ENCODE measurements at regions not wholly inside any gene's neighbourhood (a gene's known extent, or its start where the extent isn't known, plus 50 kb on each side); places are given as distances from the start of the nearest gene placed in this dataset.
"Not testable (repeated sequence)": the region's sequence is repeated elsewhere in the genome, so short reads cannot be mapped to it uniquely, and the experiment has no call there.

GRCh38 chrY:18599606-18600005 lies 53.1 kb downstream of the HSFY1 start:
- H3K4me3 ChIP-seq (ENCODE audit: low read length); DNase-seq (ENCODE audit: low read depth, low spot score): not testable (repeated sequence)

- not testable (repeated sequence) for DNase-seq (ENCODE audit: low read depth, low spot score); H3K4me3 ChIP-seq (ENCODE audit: low read length)
These were observed 54.8 kb downstream of the HSFY1 start for GRCh38 chrY:18601287-18601686.

DNA sequence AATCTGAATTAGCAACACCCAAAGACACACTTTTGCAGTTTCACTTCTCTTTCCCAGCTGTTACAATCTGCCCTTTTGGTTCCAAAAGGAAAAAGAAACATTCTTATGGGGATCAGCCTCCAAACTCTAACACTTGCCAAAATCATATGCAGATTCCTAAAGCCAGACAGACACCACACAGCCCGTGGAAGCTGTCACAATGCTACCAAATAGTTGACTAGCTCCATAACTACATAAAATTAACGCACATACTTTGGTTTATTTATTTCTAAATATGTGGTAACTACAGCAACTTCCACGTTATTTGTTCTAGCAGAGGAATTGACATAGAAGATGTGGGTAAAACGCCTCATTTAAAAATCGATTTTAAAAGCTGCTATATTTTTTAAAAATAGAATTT lies 59.7 kb downstream of the HSFY1 start:
- not testable (repeated sequence) for DNase-seq (ENCODE audit: low read depth, low spot score); H3K4me3 ChIP-seq (ENCODE audit: low read length)

GRCh38 chrY:18608205-18608604 lies 61.7 kb downstream of the HSFY1 start:
- not testable (repeated sequence) for DNase-seq (ENCODE audit: low read depth, low spot score); H3K4me3 ChIP-seq (ENCODE audit: low read length)

DNA sequence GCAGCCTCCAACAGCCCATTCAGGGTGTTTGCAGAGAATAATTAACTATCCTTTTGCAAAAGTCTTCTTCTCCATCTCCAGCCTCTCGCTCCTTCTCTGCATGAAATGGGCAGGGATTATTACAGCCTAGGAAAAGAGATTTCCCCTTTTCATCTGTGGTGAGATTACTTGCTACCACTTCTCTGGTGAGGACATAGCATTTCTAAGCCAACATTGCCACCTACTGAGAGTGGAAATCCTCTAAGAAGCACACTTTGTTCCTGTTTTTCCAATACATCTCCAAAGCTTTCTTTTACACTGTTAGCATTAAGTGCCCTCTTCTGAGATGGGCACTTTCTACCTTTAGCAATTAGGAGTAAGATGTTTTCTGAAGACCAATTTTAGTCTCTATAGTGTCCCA lies 69.3 kb downstream of the HSFY1 start:
- DNase-seq (ENCODE audit: low read depth, low spot score); H3K4me3 ChIP-seq (ENCODE audit: low read length): not testable (repeated sequence)

- not testable (repeated sequence) for H3K4me3 ChIP-seq (ENCODE audit: low read length); DNase-seq (ENCODE audit: low read depth, low spot score)
These were observed 83.4 kb downstream of the HSFY1 start for GRCh38 chrY:18629805-18630516.

- not testable (repeated sequence) for H3K4me3 ChIP-seq (ENCODE audit: low read length); DNase-seq (ENCODE audit: low read depth, low spot score)
These were observed 84.1 kb downstream of the HSFY1 start for GRCh38 chrY:18630571-18630970.

GRCh38 chrY:18631610-18632009 lies 85.1 kb downstream of the HSFY1 start:
- not testable (repeated sequence) for DNase-seq (ENCODE audit: low read depth, low spot score); H3K4me3 ChIP-seq (ENCODE audit: low read length)

DNA sequence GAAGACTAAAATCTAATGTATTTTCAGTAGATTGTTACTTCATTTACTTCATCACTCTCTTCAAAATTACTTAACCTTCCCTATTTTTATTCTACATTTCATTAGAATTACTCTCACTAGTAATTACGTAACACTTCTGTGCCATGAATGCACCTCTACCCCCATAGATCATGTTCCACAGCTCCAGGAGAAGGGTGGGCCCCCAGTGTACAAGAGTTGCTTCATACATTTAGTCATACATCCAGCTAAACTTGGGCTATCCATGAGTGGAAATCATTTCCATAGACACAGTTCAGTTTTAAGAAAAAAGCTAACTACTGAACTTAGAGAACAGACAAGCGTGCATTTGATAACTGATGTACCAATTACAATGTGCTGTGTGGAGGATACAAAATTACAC lies 104.2 kb downstream of the HSFY1 start:
- DNase-seq (ENCODE audit: low read depth, low spot score) = no peak
- H3K4me3 ChIP-seq (ENCODE audit: low read length) = no peak overlapping the region

- no peak overlapping the region for H3K4me3 ChIP-seq (ENCODE audit: low read length)
- no peak for DNase-seq (ENCODE audit: low read depth, low spot score)
These were observed 109.0 kb downstream of the HSFY2 start for GRCh38 chrY:18664559-18664958.

DNA sequence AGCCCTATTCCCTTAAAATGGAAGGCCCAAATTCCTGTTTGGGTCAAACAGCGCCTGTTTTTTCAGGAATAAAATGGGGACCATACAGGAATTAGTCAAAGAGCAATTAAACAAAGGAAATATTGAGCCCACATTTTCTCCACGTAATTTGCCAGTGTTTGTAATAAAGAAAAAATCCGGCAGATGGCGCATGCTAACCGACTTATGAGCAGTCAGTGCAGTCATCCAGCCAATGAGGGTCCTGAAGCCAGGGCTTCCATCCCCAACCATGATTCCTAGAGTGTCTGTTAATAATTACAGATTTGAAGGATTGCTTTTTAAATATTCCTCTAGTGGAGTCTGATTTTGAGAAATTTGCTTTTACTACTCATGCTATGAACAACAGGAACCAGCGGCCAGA lies 103.7 kb downstream of the HSFY2 start:
- DNase-seq (ENCODE audit: low read depth, low spot score) = peak; percentile 11
- no peak overlapping the region for H3K4me3 ChIP-seq (ENCODE audit: low read length)

- H3K4me3 ChIP-seq (ENCODE audit: low read length) = no peak overlapping the region
- no peak for DNase-seq (ENCODE audit: low read depth, low spot score)
These were observed 101.6 kb downstream of the HSFY2 start for GRCh38 chrY:18671970-18672369.

GRCh38 chrY:18686027-18686426 lies 87.5 kb downstream of the HSFY2 start:
- not testable (repeated sequence) for DNase-seq (ENCODE audit: low read depth, low spot score); H3K4me3 ChIP-seq (ENCODE audit: low read length)

GRCh38 chrY:18688362-18688761 lies 85.2 kb downstream of the HSFY2 start:
- DNase-seq (ENCODE audit: low read depth, low spot score); H3K4me3 ChIP-seq (ENCODE audit: low read length): not testable (repeated sequence)

DNA sequence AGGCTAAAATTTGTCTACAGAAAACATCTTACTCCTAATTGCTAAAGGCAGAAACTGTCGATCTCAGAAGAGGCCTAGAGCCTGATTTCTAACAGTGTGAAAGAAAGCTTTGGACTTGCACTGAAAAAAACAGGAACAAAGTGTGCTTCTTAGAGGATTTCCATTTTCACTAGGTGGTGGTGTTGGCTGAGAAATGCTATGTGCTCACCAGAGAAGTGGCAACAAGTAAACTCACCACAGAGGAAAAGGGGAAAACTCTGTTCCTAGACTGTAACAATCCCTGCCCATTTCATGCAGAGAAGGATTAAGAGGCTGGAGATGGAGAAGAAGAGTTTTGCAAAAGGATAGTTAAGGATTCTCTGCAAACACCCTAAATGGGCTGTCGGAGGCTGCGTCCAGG lies 84.1 kb downstream of the HSFY2 start:
- H3K4me3 ChIP-seq (ENCODE audit: low read length); DNase-seq (ENCODE audit: low read depth, low spot score): not testable (repeated sequence)

- DNase-seq (ENCODE audit: low read depth, low spot score); H3K4me3 ChIP-seq (ENCODE audit: low read length): not testable (repeated sequence)
These were observed 83.5 kb downstream of the HSFY2 start for GRCh38 chrY:18689890-18690593.

DNA sequence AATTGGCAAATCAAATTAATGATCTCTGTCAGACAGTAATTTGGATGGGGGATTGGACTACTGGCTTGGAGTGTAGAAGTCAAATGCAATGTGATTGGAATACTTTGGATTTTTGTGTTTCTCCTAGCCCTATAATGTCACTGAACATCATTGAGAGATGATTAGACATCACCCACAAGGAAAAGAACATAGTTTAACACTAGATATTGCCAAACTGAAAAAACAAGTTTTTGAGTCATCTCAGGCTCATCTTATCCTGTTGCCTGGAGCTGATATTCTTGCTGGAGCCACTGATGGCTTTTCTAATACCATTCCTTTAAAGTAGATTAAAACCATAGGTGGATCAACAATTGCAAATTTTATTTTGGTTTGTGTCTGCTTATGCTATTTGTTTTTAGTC lies 76.7 kb downstream of the HSFY2 start:
- H3K4me3 ChIP-seq (ENCODE audit: low read length); DNase-seq (ENCODE audit: low read depth, low spot score): not testable (repeated sequence)

DNA sequence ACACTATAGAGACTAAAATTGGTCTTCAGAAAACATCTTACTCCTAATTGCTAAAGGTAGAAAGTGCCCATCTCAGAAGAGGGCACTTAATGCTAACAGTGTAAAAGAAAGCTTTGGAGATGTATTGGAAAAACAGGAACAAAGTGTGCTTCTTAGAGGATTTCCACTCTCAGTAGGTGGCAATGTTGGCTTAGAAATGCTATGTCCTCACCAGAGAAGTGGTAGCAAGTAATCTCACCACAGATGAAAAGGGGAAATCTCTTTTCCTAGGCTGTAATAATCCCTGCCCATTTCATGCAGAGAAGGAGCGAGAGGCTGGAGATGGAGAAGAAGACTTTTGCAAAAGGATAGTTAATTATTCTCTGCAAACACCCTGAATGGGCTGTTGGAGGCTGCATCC lies 69.3 kb downstream of the HSFY2 start:
- DNase-seq (ENCODE audit: low read depth, low spot score); H3K4me3 ChIP-seq (ENCODE audit: low read length): not testable (repeated sequence)

DNA sequence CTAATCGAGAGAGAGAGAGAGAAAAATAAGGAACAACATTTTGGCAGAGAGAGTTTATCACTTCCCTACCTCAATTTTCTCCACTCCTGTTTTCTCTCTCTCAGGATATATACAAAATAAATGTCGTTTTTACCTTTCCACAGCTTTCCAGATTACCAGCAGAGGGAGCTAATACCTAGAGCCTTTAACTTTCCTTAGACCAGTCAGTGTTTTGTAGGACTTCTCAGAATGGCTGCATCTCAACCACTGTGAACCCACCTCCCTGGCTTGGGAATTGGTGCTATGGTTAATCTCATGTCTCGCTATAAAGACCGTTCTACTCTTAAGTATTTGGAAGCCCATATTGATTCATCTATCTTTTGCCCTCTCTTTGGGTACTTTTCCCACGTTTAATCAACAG lies 61.8 kb downstream of the HSFY2 start:
- H3K4me3 ChIP-seq (ENCODE audit: low read length); DNase-seq (ENCODE audit: low read depth, low spot score): not testable (repeated sequence)

GRCh38 chrY:18713760-18714159 lies 59.8 kb downstream of the HSFY2 start:
- DNase-seq (ENCODE audit: low read depth, low spot score) = not testable (repeated sequence)

DNA sequence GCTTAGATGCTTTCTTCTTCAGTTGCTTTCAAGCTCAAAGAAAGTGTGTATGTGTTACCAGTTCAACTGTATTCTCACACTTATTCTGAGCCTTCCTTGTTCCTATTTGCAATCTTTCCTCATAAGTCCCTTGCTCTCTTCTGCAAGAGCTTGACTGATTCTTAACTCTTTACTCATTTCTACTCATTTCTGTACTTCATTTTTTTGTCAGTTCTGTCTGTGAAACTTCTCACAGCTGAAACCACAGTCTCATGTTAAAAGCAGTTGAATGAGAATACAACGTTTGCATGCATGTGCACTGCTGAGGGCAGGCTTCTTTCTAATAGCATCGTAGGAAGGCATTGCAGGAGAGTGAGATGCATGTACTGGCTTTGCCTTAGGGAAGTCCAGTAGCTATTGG lies 54.8 kb downstream of the HSFY2 start:
- DNase-seq (ENCODE audit: low read depth, low spot score); H3K4me3 ChIP-seq (ENCODE audit: low read length): not testable (repeated sequence)

More at GRCh38 chrY:18713760-18714159, 59.8 kb downstream of the HSFY2 start:
- H3K4me3 ChIP-seq (ENCODE audit: low read length) = not testable (repeated sequence)

All from Jurkat, Clone E6-1 (cell line).